OCI-LY1 (cell line): ENCODE measurements at regions not wholly inside any gene's neighbourhood (a gene's known extent, or its start where the extent isn't known, plus 50 kb on each side); places are given as distances from the start of the nearest gene placed in this dataset.

Experiments used
- H2AFZ ChIP-seq: fragments of 200-600 bp; sonication (generic), shearing (Covaris generic); 2 replicates; pipeline ENCODE4 v1.6.0; 2014; ENCODE audit warnings: antibody characterized with exemption, mild to moderate bottlenecking, low read length
- H3F3A ChIP-seq: fragments of 200-600 bp; sonication (generic), shearing (Covaris generic); 2 replicates; pipeline ENCODE4 v1.6.0; 2014; ENCODE audit warnings: mild to moderate bottlenecking, antibody characterized with exemption, low read length, moderate library complexity; ENCODE audit not compliant: insufficient read depth
- H3K27ac ChIP-seq: fragments of 200-600 bp; sonication (generic); 2 replicates; pipeline ENCODE4 v1.5.1; 2014; ENCODE audit warnings: low read length, mixed run types, mild to moderate bottlenecking, low read depth; ENCODE audit not compliant: poor library complexity, severe bottlenecking
- H3K27me3 ChIP-seq: fragments of 200-600 bp; sonication (generic); 2 replicates; pipeline ENCODE4 v1.6.0; 2014; ENCODE audit warnings: antibody characterized with exemption, mild to moderate bottlenecking, low read length, moderate library complexity; ENCODE audit not compliant: insufficient read depth
- H3K36me3 ChIP-seq: fragments of 200-600 bp; sonication (generic); 2 replicates; pipeline ENCODE4 v1.6.1; 2014; ENCODE audit warnings: mild to moderate bottlenecking, antibody characterized with exemption, low read length, moderate library complexity, mixed read lengths; ENCODE audit not compliant: insufficient read depth
- H3K4me1 ChIP-seq: fragments of 200-600 bp; sonication (generic); 2 replicates; pipeline ENCODE4 v1.5.1; 2014; ENCODE audit warnings: mild to moderate bottlenecking, low read length, moderate library complexity; ENCODE audit not compliant: insufficient read depth, severe bottlenecking
- H3K4me2 ChIP-seq: fragments of 200-600 bp; sonication (generic), shearing (Covaris generic); 2 replicates; pipeline ENCODE4 v1.6.1; 2014; ENCODE audit warnings: low read length
- H3K4me3 ChIP-seq: fragments of 200-600 bp; sonication (generic); 2 replicates; pipeline ENCODE4 v1.5.1; 2014; ENCODE audit warnings: low read length, low read depth, mild to moderate bottlenecking, mixed read lengths; ENCODE audit not compliant: poor library complexity, severe bottlenecking
- H3K79me2 ChIP-seq: fragments of 200-600 bp; shearing (Covaris generic); 2 replicates; pipeline ENCODE4 v1.6.1; 2016; ENCODE audit warnings: mixed run types, low read length, mixed read lengths; ENCODE audit not compliant: insufficient read depth
- H3K9ac ChIP-seq: fragments of 200-600 bp; sonication (generic), shearing (Covaris generic); 2 replicates; pipeline ENCODE4 v1.6.1; 2014; ENCODE audit warnings: mild to moderate bottlenecking, low read length, mixed read lengths
- H3K9me2 ChIP-seq: fragments of 200-600 bp; sonication (generic), shearing (Covaris generic); 2 replicates; pipeline ENCODE4 v1.6.1; 2014; ENCODE audit warnings: low read depth, mild to moderate bottlenecking, low read length, mixed read lengths
- H3K9me3 ChIP-seq: fragments of 200-600 bp; shearing (Covaris generic); 2 replicates; pipeline ENCODE4 v1.6.1; 2014; ENCODE audit warnings: low read length, mixed read lengths
- H4K20me1 ChIP-seq: fragments of 200-600 bp; sonication (generic), shearing (Covaris generic); 2 replicates; pipeline ENCODE4 v1.6.0; 2016; ENCODE audit warnings: mild to moderate bottlenecking, low read length; ENCODE audit not compliant: insufficient read depth
- CTCF ChIP-seq: fragments of 200-600 bp; sonication (generic), shearing (Covaris generic); IDR thresholded peaks from 2 replicates; pipeline ENCODE4 v1.5.1; 2017; ENCODE audit warnings: mild to moderate bottlenecking, antibody characterized with exemption, low read length, moderate library complexity, mixed read lengths
- EZH2 ChIP-seq: fragments of 200-600 bp; sonication (generic), shearing (Covaris generic); IDR thresholded peaks from 2 replicates; pipeline ENCODE4 v1.8.0; 2017; ENCODE audit warnings: borderline replicate concordance, mixed run types, mild to moderate bottlenecking, antibody characterized with exemption, low read length, moderate library complexity, mixed read lengths

DNA sequence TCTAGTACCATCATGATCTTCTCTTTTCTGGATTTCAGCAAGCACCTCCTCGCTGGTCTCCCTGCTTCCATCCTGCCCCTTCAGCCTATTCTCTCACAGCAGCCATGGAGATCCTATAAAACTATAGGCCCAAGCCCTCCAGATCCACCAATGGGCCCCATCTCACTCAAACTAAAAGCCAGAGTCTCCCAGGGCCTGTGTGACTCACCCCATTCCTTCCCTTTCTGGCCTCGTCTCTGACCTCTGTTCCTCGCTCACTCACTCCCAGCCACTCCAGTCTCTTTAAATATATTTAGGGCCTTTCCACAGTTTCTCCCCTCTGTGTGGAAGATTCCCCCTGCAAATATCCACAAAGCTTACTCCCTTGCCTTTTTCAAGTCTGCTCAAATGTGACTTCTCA lies 89.7 kb downstream of the HSPH1 start:
- no peak overlapping the region for H3K4me3 ChIP-seq
- H3K9me3 ChIP-seq = no peaks in the 10 kb centered on the region
- no peak overlapping the region for H3K27ac ChIP-seq
- no peaks in the 10 kb centered on the region for H3K36me3 ChIP-seq
- peaks cover 4% of the 10 kb centered on the region; the same call in 1 of the 2 replicates for H3K27me3 ChIP-seq
- no peaks in the 10 kb centered on the region for H3K79me2 ChIP-seq
- no peak overlapping the region for H2AFZ ChIP-seq
- H3K9ac ChIP-seq = no peak overlapping the region
- no peaks in the 10 kb centered on the region for H3K9me2 ChIP-seq
- peaks cover 4% of the 10 kb centered on the region for H3K4me1 ChIP-seq
- H3K4me2 ChIP-seq = no peak overlapping the region
- H4K20me1 ChIP-seq = no peaks in the 10 kb centered on the region
- no peak for TF ChIP-seq CTCF
- no peak for TF ChIP-seq EZH2
- H3F3A ChIP-seq = no peaks in the 10 kb centered on the region

- Histone ChIP-seq H4K20me1 (no peaks in the 10 kb centered on the region), H3K4me3 (no peak overlapping the region), H3K9me3 (no peaks in the 10 kb centered on the region), H3K9me2 (no peaks in the 10 kb centered on the region), H3K27ac (no peak overlapping the region), H3K36me3 (no peaks in the 10 kb centered on the region), H3K27me3 (peaks cover 9% of the 10 kb centered on the region; the same call in 1 of the 2 replicates), H3K9ac (no peak overlapping the region), H3F3A (no peaks in the 10 kb centered on the region), H3K4me1 (peaks cover 4% of the 10 kb centered on the region), H3K4me2 (no peak overlapping the region), H2AFZ (no peak overlapping the region), H3K79me2 (no peaks in the 10 kb centered on the region)
- TF ChIP-seq EZH2 (no peak), CTCF (no peak)
Observed at GRCh38 chr13:31069808-31070534, 91.7 kb downstream of the HSPH1 start.

GRCh38 chr13:31068119-31068423 lies 93.6 kb downstream of the HSPH1 start:
- no peaks in the 10 kb centered on the region for H3K9me2 ChIP-seq
- H3K9ac ChIP-seq = no peak overlapping the region
- 0 out of 2 replicates have a peak, but pooled peaks cover 9% of the 10 kb centered on the region for H3K27me3 ChIP-seq
- H4K20me1 ChIP-seq = no peaks in the 10 kb centered on the region
- no peak overlapping the region for H2AFZ ChIP-seq
- H3K9me3 ChIP-seq = no peaks in the 10 kb centered on the region
- H3K4me3 ChIP-seq = no peak overlapping the region
- H3K27ac ChIP-seq = no peak overlapping the region
- TF ChIP-seq EZH2 = no peak
- no peak for TF ChIP-seq CTCF
- H3K4me1 ChIP-seq = no peaks in the 10 kb centered on the region
- no peak overlapping the region for H3K4me2 ChIP-seq
- no peaks in the 10 kb centered on the region for H3K79me2 ChIP-seq
- no peaks in the 10 kb centered on the region for H3F3A ChIP-seq
- H3K36me3 ChIP-seq = no peaks in the 10 kb centered on the region
